Cardiac muscle cell (in vitro differentiated cells and primary cell): ENCODE measurements at regions not wholly inside any gene's neighbourhood (a gene's known extent, or its start where the extent isn't known, plus 50 kb on each side); places are given as distances from the start of the nearest gene placed in this dataset.

Experiments used
- DNase-seq, 2 donors: peaks; one replicate each; pipeline versions ENCODE4 v3.0.0 to v3.0.0-alpha.2; 2010 to 2017; ENCODE audit warnings: low read depth in 1 of 2, low spot score in 1 of 2
- H3K27ac ChIP-seq: fragments of 200-600 bp; sonication (generic); 2 replicates; pipeline ENCODE4 v1.5.1; 2016
- H3K27me3 ChIP-seq: fragments of 200-600 bp; sonication (generic); 2 replicates; pipeline ENCODE4 v1.6.0; 2016; ENCODE audit warnings: control low read depth
- H3K36me3 ChIP-seq: fragments of 200-600 bp; sonication (generic); 2 replicates; pipeline ENCODE4 v1.5.1; 2016; ENCODE audit warnings: control low read depth
- H3K4me1 ChIP-seq: fragments of 200-600 bp; sonication (generic); 2 replicates; pipeline ENCODE4 v1.8.1; 2017; ENCODE audit warnings: low read depth, mild to moderate bottlenecking, mixed run types
- H3K4me3 ChIP-seq: fragments of 200-600 bp; sonication (generic); 2 replicates; pipeline ENCODE4 v1.5.1; 2016; ENCODE audit warnings: mild to moderate bottlenecking
- H3K9me3 ChIP-seq: fragments of 200-600 bp; sonication (generic); 2 replicates; pipeline ENCODE4 v1.5.1; 2017; ENCODE audit warnings: low read depth, mild to moderate bottlenecking, control low read depth
- CTCF ChIP-seq: IDR thresholded peaks from 2 replicates; pipeline ENCODE4 v1.5.1; 2012; ENCODE audit warnings: low read depth, mild to moderate bottlenecking, low read length

DNA sequence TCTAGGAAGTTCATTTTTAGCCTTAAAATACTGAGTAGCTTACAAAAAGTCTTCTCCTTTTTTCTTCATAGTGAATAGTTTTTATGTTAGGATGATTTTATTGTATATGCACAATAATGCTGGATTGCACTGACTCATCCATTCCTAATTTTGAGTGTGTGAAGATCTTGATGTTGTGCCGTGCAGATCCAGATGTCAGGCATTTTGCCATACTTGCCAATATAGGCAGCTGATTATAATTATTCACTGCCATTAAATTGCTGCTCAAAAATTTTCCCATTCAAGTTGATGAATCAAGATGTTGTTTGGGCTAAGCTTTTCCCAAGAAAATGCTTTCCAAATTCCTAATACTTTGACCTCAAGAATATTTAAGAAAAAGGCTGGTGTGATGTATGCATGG, 218.3 kb downstream of the AHR start:
- no peaks in the 10 kb centered on the region for H3K27me3 ChIP-seq
- TF ChIP-seq CTCF: no peak
- H3K36me3 ChIP-seq: no peaks in the 10 kb centered on the region
- DNase-seq: no peak
- H3K27ac ChIP-seq: no peak overlapping the region
- no peaks in the 10 kb centered on the region for H3K4me1 ChIP-seq
- H3K4me3 ChIP-seq: no peak overlapping the region
- no peaks in the 10 kb centered on the region for H3K9me3 ChIP-seq

DNA sequence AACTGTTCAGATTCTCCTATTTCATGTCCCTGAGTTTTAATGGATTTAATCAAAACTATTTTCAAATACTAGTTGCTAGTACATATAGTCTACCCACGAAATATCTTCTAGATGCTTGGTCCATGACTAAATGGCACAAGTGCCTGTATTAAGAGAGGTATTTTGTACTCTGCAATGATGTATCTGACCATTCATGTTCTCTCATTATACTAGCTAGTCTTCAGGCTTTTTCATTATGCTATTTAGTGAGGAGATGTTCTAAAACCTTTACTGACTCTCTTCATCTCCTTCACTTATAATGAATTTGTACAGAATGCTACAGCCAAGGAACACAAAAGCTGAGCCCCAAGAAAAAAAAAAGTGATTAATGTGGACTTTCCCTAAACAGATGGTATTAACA, 222.5 kb downstream of the AHR start:
- no peaks in the 10 kb centered on the region for H3K9me3 ChIP-seq
- no peaks in the 10 kb centered on the region for H3K27me3 ChIP-seq
- no peak overlapping the region for H3K27ac ChIP-seq
- H3K4me1 ChIP-seq: no peaks in the 10 kb centered on the region
- no peak for DNase-seq
- H3K4me3 ChIP-seq: no peak overlapping the region
- no peaks in the 10 kb centered on the region for H3K36me3 ChIP-seq
- TF ChIP-seq CTCF: no peak

- no peaks in the 10 kb centered on the region for H3K4me1 ChIP-seq
- no peaks in the 10 kb centered on the region for H3K36me3 ChIP-seq
- peak in 1 of 2 donors; percentile 79 for DNase-seq
- H3K4me3 ChIP-seq: no peak overlapping the region
- H3K9me3 ChIP-seq: no peaks in the 10 kb centered on the region
- H3K27ac ChIP-seq: no peak overlapping the region
- no peaks in the 10 kb centered on the region for H3K27me3 ChIP-seq
- TF ChIP-seq CTCF: no peak
Observed at GRCh38 chr7:17521437-17521836, 223.0 kb downstream of the AHR start.

- Histone ChIP-seq H3K27ac (no peak overlapping the region), H3K27me3 (no peaks in the 10 kb centered on the region), H3K9me3 (no peaks in the 10 kb centered on the region), H3K36me3 (no peaks in the 10 kb centered on the region), H3K4me3 (no peak overlapping the region), H3K4me1 (no peaks in the 10 kb centered on the region)
- DNase-seq: peak in 1 of 2 donors; percentile 92
- TF ChIP-seq CTCF: no peak
Observed at GRCh38 chr7:17523813-17524739, 225.6 kb downstream of the AHR start.

DNA sequence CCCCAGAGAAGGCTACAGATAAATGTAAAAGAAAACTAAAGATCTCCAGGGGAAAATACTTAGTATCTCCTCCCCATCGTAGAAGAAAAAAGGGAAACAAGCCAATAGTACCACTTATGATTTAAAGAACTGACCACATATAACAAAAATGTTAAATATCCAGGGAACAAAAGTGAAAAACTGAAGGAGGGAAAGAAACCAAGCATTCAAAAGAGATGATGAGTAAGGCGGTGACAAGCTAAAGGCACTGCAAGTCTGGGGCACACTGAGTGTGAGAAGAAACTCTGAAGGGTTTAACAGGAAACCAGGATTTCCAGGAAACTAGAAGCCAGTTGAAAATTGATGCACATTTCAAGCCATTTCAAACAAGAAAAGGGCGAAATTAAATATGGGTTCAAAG, 226.3 kb downstream of the AHR start:
- H3K9me3 ChIP-seq: no peaks in the 10 kb centered on the region
- no peaks in the 10 kb centered on the region for H3K27me3 ChIP-seq
- no peak for TF ChIP-seq CTCF
- no peak overlapping the region for H3K4me3 ChIP-seq
- H3K4me1 ChIP-seq: no peaks in the 10 kb centered on the region
- no peak overlapping the region for H3K27ac ChIP-seq
- DNase-seq: peak in 1 of 2 donors; percentile 40
- no peaks in the 10 kb centered on the region for H3K36me3 ChIP-seq
